Lung (tissue), 11 donors: ENCODE measurements at regions not wholly inside any gene's neighbourhood (a gene's known extent, or its start where the extent isn't known, plus 50 kb on each side); places are given as distances from the start of the nearest gene placed in this dataset.
"Not testable (repeated sequence)": the region's sequence is repeated elsewhere in the genome, so short reads cannot be mapped to it uniquely, and the experiment has no call there.

ENCODE experiments used
- ATAC-seq: fragments of 200-7000 bp; cut with Tn5 transposase; one replicate; pipeline ENCODE4 v1.9.1; 2020; ENCODE audit warnings: moderate number of reproducible peaks; ENCODE audit not compliant: insufficient read depth, low FRiP score
- DNase-seq, 3 donors: peaks; one replicate each; pipeline ENCODE4 v3.0.0-alpha.2; 2013 to 2017
- H3K27ac ChIP-seq, 2 donors: one replicate each; pipeline ENCODE4 v1.5.1; 2013; ENCODE audit warnings: mild to moderate bottlenecking in 2 of 2, moderate library complexity in 2 of 2, control low read depth in 1 of 2, inconsistent platforms in 1 of 2, low read depth in 1 of 2, low read length in 1 of 2
- H3K27me3 ChIP-seq, 3 donors: one replicate each; pipeline ENCODE4 v1.5.1; 2013; ENCODE audit warnings: low read length in 2 of 3; ENCODE audit not compliant: control insufficient read depth in 3 of 3, insufficient read depth in 3 of 3
- H3K36me3 ChIP-seq, 4 donors: one replicate each; pipeline ENCODE4 v1.5.1; 2013; ENCODE audit warnings: low read length in 4 of 4, mild to moderate bottlenecking in 1 of 4, moderate library complexity in 1 of 4; ENCODE audit not compliant: control insufficient read depth in 4 of 4, insufficient read depth in 4 of 4
- H3K4me1 ChIP-seq, 5 donors: one replicate each; pipeline ENCODE4 v1.5.1; 2013; ENCODE audit warnings: low read length in 5 of 5, mild to moderate bottlenecking in 2 of 5, moderate library complexity in 1 of 5; ENCODE audit not compliant: control insufficient read depth in 5 of 5, insufficient read depth in 5 of 5
- H3K4me3 ChIP-seq: one replicate; pipeline ENCODE4 v1.5.1; 2013; ENCODE audit warnings: mild to moderate bottlenecking, control low read depth, moderate library complexity
- H3K9ac ChIP-seq, 2 donors: one replicate each; pipeline ENCODE4 v1.5.1; 2013; ENCODE audit warnings: low read length in 2 of 2, control low read depth in 1 of 2; ENCODE audit not compliant: insufficient read depth in 1 of 2
- H3K9me3 ChIP-seq, 4 donors: one replicate each; pipeline ENCODE4 v1.5.1; 2013; ENCODE audit warnings: low read length in 3 of 4, mild to moderate bottlenecking in 1 of 4, moderate library complexity in 1 of 4; ENCODE audit not compliant: control insufficient read depth in 4 of 4, insufficient read depth in 3 of 4
- CTCF ChIP-seq: IDR thresholded peaks from 2 replicates; pipeline ENCODE4 v1.5.1; 2012; ENCODE audit warnings: mild to moderate bottlenecking; ENCODE audit errors: control extremely low read depth, extremely low read depth
- WGBS, 2 donors: extraction: QIAGEN DNeasy Blood & Tissue Kit; methylation state at CpG; one replicate each; pipeline ENCODE4 v1.1.7; 2013; 5-methylcytosine and 5-hydroxymethylcytosine counted together
- donor health status: control.
- donor health status: control.
- donor health status: Bipolar disorder and iron deficiency.
- donor health status: healthy.
- donor health status: DM: yes; HTN: yes; CAD: no.

GRCh38 chr3:147712357-147712756 is 303.2 kb downstream of the ZIC1 start:
- H3K4me1 ChIP-seq, result no peaks in the 10 kb centered on the region
- no peak overlapping the region for H3K27ac ChIP-seq
- no peaks in the 10 kb centered on the region for H3K36me3 ChIP-seq
- no peak overlapping the region for H3K4me3 ChIP-seq
- 76 to 83% methylated on average over 5 of the region's 5 CpGs for WGBS, 2 donors
- TF ChIP-seq CTCF, result no peak
- no peak overlapping the region for H3K9ac ChIP-seq
- H3K27me3 ChIP-seq, result no peaks in the 10 kb centered on the region
- no peak for ATAC-seq
- no peak for DNase-seq
- H3K9me3 ChIP-seq, result no peaks in the 10 kb centered on the region

- not testable (repeated sequence) for H3K27me3 ChIP-seq, H3K9ac ChIP-seq, H3K27ac ChIP-seq, H3K4me1 ChIP-seq, ATAC-seq, DNase-seq, H3K36me3 ChIP-seq, H3K4me3 ChIP-seq, H3K9me3 ChIP-seq
- 36 to 50% methylated on average over 5 of the region's 5 CpGs for WGBS, 2 donors
These were observed 303.6 kb downstream of the ZIC1 start for GRCh38 chr3:147712758-147713157.

GRCh38 chr3:147713234-147714133 is 304.3 kb downstream of the ZIC1 start:
- H3K9me3 ChIP-seq, result no peaks in the 10 kb centered on the region
- H3K4me1 ChIP-seq, result no peaks in the 10 kb centered on the region
- H3K4me3 ChIP-seq, result no peak overlapping the region
- no peak overlapping the region for H3K9ac ChIP-seq
- no peak for TF ChIP-seq CTCF
- DNase-seq, result no peak
- H3K27ac ChIP-seq, result no peak overlapping the region
- ATAC-seq, result no peak
- WGBS, 2 donors, result 82 to 90% methylated on average over 7 of the region's 7 CpGs
- no peaks in the 10 kb centered on the region for H3K27me3 ChIP-seq
- H3K36me3 ChIP-seq, result no peaks in the 10 kb centered on the region

GRCh38 chr3:147729641-147730040 is 320.5 kb downstream of the ZIC1 start:
- ATAC-seq (no peak), DNase-seq (no peak)
- no peak overlapping the region for H3K27ac ChIP-seq
- 71 to 76% methylated on average over 2 of the region's 2 CpGs for WGBS, 2 donors
- H3K9me3 ChIP-seq, result no peaks in the 10 kb centered on the region
- H3K27me3 ChIP-seq, result no peaks in the 10 kb centered on the region
- H3K36me3 ChIP-seq, result no peaks in the 10 kb centered on the region
- TF ChIP-seq CTCF, result no peak
- no peak overlapping the region for H3K4me3 ChIP-seq
- no peak overlapping the region for H3K9ac ChIP-seq
- H3K4me1 ChIP-seq, result peaks cover 0 to 3% (median 0%) of the 10 kb centered on the region in 5 donors
